Spleen (tissue), 11 donors: ENCODE measurements at regions not wholly inside any gene's neighbourhood (a gene's known extent, or its start where the extent isn't known, plus 50 kb on each side); places are given as distances from the start of the nearest gene placed in this dataset.

Experiments used
- DNase-seq: peaks from one replicate; pipeline ENCODE4 v3.0.0-alpha.2; 2020
- H3K27ac ChIP-seq, 8 donors: fragments of 200-600 bp; sonication (generic) in 7 of 8; 1 replicate in 4 of 8; 2 replicates in 4 of 8; pipeline versions ENCODE4 v1.5.0 to v1.8.0; 2016 to 2021; ENCODE audit warnings: inconsistent platforms in 4 of 8, mild to moderate bottlenecking in 4 of 8, moderate library complexity in 1 of 8
- H3K27me3 ChIP-seq, 7 donors: fragments of 200-600 bp; sonication (generic) in 6 of 7; replicated peaks in 1 of 7; 1 replicate in 4 of 7; 2 replicates in 3 of 7; pipeline versions ENCODE4 v1.5.0 to v1.8.0; 2016 to 2021; ENCODE audit warnings: inconsistent platforms in 3 of 7, mild to moderate bottlenecking in 1 of 7
- H3K36me3 ChIP-seq, 6 donors: fragments of 200-600 bp; sonication (generic) in 5 of 6; 1 replicate in 4 of 6; 2 replicates in 2 of 6; pipeline versions ENCODE4 v1.5.0 to v1.8.0; 2016 to 2021; ENCODE audit warnings: inconsistent platforms in 2 of 6
- H3K4me1 ChIP-seq, 6 donors: fragments of 200-600 bp; sonication (generic) in 5 of 6; 1 replicate in 3 of 6; 2 replicates in 3 of 6; pipeline versions ENCODE4 v1.5.0 to v1.8.0; 2016 to 2021; ENCODE audit warnings: inconsistent platforms in 3 of 6
- H3K4me3 ChIP-seq, 8 donors: fragments of 200-600 bp; sonication (generic) in 7 of 8; 1 replicate in 4 of 8; 2 replicates in 4 of 8; pipeline versions ENCODE4 v1.5.0 to v1.8.0; 2016 to 2021; ENCODE audit warnings: inconsistent platforms in 4 of 8, mild to moderate bottlenecking in 4 of 8, moderate library complexity in 2 of 8
- H3K9me3 ChIP-seq, 8 donors: fragments of 200-600 bp; sonication (generic) in 7 of 8; 1 replicate in 4 of 8; 2 replicates in 4 of 8; pipeline versions ENCODE4 v1.5.0 to v1.8.0; 2016 to 2021; ENCODE audit warnings: inconsistent platforms in 4 of 8
- CTCF ChIP-seq, 11 experiments: fragments of 200-600 bp in 7 of 11; fragments of 450-650 bp in 4 of 11; sonication (generic) in 4 of 11; IDR thresholded peaks in 8 of 11; conservative IDR thresholded peaks in 3 of 11; 1 replicate in 7 of 11; 2 replicates in 4 of 11; pipeline versions ENCODE4 v1.4.0 to v1.8.0; 2016 to 2021; ENCODE audit warnings: antibody characterized with exemption in 11 of 11, inconsistent platforms in 4 of 11, mild to moderate bottlenecking in 1 of 11
- POLR2A ChIP-seq, 3 donors: fragments of 450-650 bp; IDR thresholded peaks; one replicate each; pipeline ENCODE4 v1.5.1; 2017; ENCODE audit warnings: antibody characterized with exemption in 3 of 3, mild to moderate bottlenecking in 1 of 3
- POLR2AphosphoS5 ChIP-seq, 3 donors: sonication (generic); formaldehyde crosslinking; IDR thresholded peaks; one replicate each; pipeline ENCODE4 v1.5.1; 2017; ENCODE audit warnings: antibody characterized with exemption in 3 of 3
- WGBS, 5 donors: extraction: QIAGEN DNeasy Blood & Tissue Kit in 3 of 5; methylation state at CpG; one replicate each; pipeline versions ENCODE4 v1.1.5 to v1.1.7; 2013 to 2018; 5-methylcytosine and 5-hydroxymethylcytosine counted together
- intact Hi-C: fragments of 100-400 bp; cut with DNase I; formaldehyde crosslinking; loops from one replicate; pipeline ENCODE4 v1.15.0; 2023; ENCODE audit warnings: low total_unique reads
- donor health status: healthy with polysubstance abuse.
- donor health status: DM: no; HTN: no; CAD: no; lungs with moderate emphysema.
- donor health status: DM: no; HTN: no; CAD: no.
- donor health status: Bipolar disorder and iron deficiency.
- donor health status: healthy.
- donor health status: DM: no; HTN: no; CAD: no.
- donor health status: DM: yes; HTN: yes; CAD: no.

- Histone ChIP-seq H3K36me3 (no peaks in the 10 kb centered on the region), H3K27ac (no peak overlapping the region), H3K4me3 (no peak overlapping the region), H3K4me1 (no peaks in the 10 kb centered on the region), H3K9me3 (no peaks in the 10 kb centered on the region), H3K27me3 (no peaks in the 10 kb centered on the region)
- intact Hi-C loops = no loop called here
- no peak for DNase-seq
- 67 to 81% (median 73%) methylated on average over 3 of the region's 3 CpGs for WGBS, 5 donors
- no peak for TF ChIP-seq POLR2A (IDR thresholded peaks at IDR 0.05)
- no peak for TF ChIP-seq POLR2AphosphoS5 (IDR thresholded peaks at IDR 0.05)
Observed at GRCh38 chr3:70519913-70520659, 207.6 kb upstream of the MDFIC2 start.

GRCh38 chr3:70519026-70519425 lies 206.6 kb upstream of the MDFIC2 start:
- DNase-seq = no peak
- WGBS, 5 donors = 82 to 92% (median 86%) methylated on average over 4 of the region's 4 CpGs
- intact Hi-C loops = no loop called here

GRCh38 chr3:70518356-70518755 lies 205.9 kb upstream of the MDFIC2 start:
- WGBS, 5 donors = 61 to 89% (median 84%) methylated on average over 5 of the region's 5 CpGs
- no peaks in the 10 kb centered on the region for H3K36me3 ChIP-seq

More at GRCh38 chr3:70519026-70519425, 206.6 kb upstream of the MDFIC2 start:
- no peaks in the 10 kb centered on the region for H3K9me3 ChIP-seq
- no peaks in the 10 kb centered on the region for H3K27me3 ChIP-seq
- H3K4me1 ChIP-seq = no peaks in the 10 kb centered on the region
- no peaks in the 10 kb centered on the region for H3K36me3 ChIP-seq
- TF ChIP-seq CTCF (IDR thresholded peaks at IDR 0.05 in 8 of 11, conservative IDR thresholded peaks at IDR 0.05 in 3 of 11) (no peak), POLR2AphosphoS5 (IDR thresholded peaks at IDR 0.05) (no peak), POLR2A (IDR thresholded peaks at IDR 0.05) (no peak)
- no peak overlapping the region for H3K27ac ChIP-seq
- no peak overlapping the region for H3K4me3 ChIP-seq

GRCh38 chr3:70517124-70517890 lies 204.9 kb upstream of the MDFIC2 start:
- intact Hi-C loops = no loop called here
- no peaks in the 10 kb centered on the region for H3K36me3 ChIP-seq
- DNase-seq = no peak
- 33 to 66% (median 52%) methylated on average over 3 of the region's 3 CpGs for WGBS, 5 donors
- no peaks in the 10 kb centered on the region for H3K4me1 ChIP-seq
- no peaks in the 10 kb centered on the region for H3K9me3 ChIP-seq
- H3K27ac ChIP-seq = no peak overlapping the region
- peaks cover 0 to 4% (median 0%) of the 10 kb centered on the region in 7 donors for H3K27me3 ChIP-seq
- no peak overlapping the region for H3K4me3 ChIP-seq
- TF ChIP-seq CTCF (IDR thresholded peaks at IDR 0.05 in 8 of 11, conservative IDR thresholded peaks at IDR 0.05 in 3 of 11) = no peak
- no peak for TF ChIP-seq POLR2AphosphoS5 (IDR thresholded peaks at IDR 0.05)

More at GRCh38 chr3:70518356-70518755, 205.9 kb upstream of the MDFIC2 start:
- no peaks in the 10 kb centered on the region for H3K9me3 ChIP-seq
- H3K4me3 ChIP-seq = no peak overlapping the region
- DNase-seq = no peak
- TF ChIP-seq POLR2A (IDR thresholded peaks at IDR 0.05) (no peak), CTCF (IDR thresholded peaks at IDR 0.05 in 8 of 11, conservative IDR thresholded peaks at IDR 0.05 in 3 of 11) (no peak), POLR2AphosphoS5 (IDR thresholded peaks at IDR 0.05) (no peak)
- no peak overlapping the region for H3K27ac ChIP-seq
- no peaks in the 10 kb centered on the region for H3K4me1 ChIP-seq
- peaks cover 0 to 4% (median 0%) of the 10 kb centered on the region in 7 donors for H3K27me3 ChIP-seq
- intact Hi-C loops = no loop called here
